HPDE6-E6E7 (cell line): ENCODE measurements at regions not wholly inside any gene's neighbourhood (a gene's known extent, or its start where the extent isn't known, plus 50 kb on each side); places are given as distances from the start of the nearest gene placed in this dataset.

Source experiments
- DNase-seq: peaks from one replicate; pipeline ENCODE4 v3.0.0; 2011; ENCODE audit warnings: missing footprints; ENCODE audit errors: extremely low spot score

DNA sequence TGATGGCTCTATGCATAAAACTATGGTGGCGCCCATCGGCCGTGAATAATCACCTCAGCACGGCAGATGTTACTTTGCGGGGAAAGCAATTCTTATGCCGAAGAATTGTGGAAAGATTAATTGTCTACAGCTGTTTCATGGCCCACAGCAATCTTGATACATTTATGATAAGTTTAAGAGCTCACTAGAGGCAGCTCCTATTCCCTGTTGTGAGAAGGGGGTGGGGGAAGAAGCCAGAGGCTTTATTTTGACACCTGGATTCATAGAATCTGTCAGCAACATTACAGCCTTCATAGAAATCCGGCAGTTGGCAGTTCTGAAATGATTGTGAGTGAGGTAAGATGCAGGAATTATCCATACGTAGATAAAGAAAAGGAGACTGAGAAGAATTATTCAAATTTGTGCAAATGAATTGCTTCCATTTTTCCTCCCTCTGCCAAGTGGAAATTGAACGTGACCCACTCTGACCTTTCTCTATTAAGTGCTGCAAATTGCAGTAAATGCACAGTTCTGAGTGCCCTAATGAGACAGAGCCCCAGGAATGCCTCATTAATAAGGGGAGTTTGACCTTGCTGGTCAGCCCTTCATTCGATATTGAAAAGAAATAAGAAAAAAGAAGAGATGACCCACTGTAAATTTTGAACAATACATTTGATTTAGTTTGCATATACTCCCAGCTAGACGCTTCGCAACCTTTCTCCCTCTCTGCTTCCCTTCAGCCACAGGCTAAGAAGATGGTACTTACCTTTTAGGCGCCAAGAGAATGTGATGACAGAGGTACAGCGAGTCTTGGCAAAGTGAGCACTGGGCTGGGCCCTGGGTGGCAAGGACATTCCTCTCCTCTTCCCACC lies 188.8 kb downstream of the GPAT3 start:
- DNase-seq = no peak

DNA sequence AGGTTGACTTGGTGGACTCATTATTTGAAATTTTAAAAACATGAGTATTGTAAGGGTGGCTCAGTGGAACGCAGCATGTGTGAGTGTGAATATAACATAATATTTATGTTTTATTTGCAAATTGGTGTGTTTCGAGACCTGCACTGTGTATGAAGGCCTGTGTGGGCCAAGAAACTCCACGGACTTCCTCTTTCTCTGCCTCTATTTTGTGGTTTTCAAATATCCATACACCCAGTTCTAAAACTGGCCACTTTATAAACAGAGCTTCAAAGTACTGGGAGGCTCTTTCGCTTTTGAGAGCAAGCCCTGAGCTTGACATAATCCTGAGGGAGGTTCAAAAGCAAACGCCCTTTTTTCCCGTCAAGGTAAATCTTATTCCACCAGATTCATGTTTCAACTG lies 187.7 kb downstream of the GPAT3 start:
- DNase-seq = no peak

DNA sequence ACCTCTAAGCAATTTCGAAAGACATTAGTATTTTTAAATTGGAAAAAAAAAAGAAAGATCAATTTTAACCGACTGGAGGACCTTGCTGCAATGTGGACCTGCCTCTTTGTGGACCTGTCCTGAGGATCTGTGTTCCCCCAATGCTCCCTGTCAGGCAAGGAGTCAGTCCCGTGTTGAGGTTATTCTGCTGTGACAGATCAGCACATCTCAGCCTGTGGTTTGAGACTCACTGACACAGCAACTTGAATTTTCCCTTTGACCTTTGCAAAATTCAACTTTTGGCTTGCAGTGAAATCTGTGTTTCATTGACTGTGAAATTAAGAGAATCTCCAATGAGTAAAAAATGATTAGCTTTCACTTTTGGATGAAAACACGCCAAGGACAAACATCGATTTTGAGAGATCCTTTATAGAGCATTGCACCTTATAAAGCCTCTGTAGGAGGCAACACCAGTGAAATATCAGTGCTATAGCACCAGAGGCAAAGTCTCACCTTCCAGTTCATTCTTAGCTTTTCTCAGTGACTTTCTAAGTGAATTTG lies 186.9 kb downstream of the GPAT3 start:
- DNase-seq = no peak

DNA sequence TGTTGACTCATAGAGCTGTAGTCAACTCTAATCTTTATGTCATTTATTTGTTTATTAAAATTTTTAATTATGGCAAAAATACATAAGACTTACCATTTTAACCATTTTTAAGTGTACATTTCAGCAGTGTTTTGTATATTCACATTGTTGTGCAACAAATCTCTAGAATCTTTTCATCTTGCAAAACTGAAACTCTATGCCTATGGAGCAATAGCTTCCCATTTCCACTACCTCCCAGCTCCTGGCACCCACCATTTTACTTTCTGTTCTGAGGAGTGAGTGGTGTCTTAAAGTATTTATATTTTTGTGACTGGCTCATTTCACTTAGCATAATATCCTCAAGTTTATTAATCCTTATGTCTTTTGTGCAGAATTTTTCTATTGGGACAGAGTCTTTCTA lies 181.0 kb downstream of the GPAT3 start:
- no peak for DNase-seq

DNA sequence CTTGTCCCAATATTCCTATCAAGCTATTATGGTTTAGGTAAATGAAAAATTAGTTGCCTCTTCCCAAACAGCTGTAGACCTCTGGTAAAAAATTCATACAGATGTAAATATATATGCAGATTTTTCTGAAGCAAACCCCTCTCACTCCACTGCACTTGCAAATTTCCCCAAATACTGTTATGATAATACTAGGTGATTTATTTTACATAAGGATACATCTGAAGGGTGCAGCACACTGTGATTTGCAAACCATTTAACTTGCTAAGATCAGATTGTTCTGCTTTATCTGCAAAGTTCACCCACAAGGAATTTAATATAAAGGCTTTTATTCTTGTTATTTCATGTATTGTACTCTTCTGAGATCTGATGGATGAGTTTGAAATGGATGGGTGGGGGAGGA lies 177.0 kb downstream of the GPAT3 start:
- no peak for DNase-seq

DNA sequence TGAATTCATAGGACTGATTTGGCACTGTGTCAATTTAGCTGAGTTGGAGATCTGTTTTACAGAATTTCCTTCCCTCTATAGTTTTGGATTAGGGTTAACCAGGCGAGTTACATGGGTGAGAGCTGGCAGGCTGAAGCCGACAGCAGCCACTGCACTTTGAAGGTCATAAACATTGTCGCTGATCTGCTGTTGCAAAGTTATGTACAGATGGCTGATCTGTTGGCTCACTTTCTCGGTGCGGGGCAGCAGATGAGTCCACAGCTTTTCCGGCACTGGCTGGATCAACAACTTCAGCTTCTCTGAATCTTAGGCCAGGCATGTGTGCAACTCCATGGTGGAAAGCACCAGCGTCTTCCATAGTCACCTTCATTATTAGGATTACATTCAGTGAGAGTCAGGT lies 173.7 kb downstream of the GPAT3 start:
- no peak for DNase-seq

DNA sequence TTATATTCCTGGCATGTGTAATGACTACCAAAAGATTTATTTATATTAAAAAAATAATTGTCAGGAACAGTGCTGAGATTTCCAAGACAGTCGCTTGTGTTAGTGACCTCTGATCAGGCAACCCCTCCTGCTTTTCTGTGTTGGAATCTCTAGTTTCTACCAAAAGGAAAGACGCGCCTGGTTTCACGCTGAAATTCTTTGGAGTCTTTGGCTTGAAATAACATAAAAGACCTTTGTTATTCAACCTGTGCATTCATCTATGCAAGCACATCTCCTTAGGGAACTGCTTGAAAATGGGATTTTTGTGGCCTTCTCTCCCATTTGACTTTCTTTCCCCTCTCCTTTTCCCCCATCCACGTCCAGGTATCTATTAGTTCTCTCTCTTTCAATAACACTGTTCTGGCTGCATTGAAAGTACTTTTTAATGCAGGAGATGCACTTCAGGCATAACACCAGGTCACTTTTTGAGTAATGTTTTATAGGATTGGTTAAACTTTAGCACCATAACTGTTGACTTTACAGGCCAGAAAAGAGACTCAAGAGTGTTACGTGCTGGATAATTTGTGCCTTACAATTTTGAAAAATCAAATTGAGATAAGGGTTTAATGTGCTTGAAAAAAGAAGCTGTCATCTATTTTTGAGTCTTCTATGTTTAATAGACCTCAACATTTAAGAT lies 172.7 kb downstream of the GPAT3 start:
- no peak for DNase-seq

DNA sequence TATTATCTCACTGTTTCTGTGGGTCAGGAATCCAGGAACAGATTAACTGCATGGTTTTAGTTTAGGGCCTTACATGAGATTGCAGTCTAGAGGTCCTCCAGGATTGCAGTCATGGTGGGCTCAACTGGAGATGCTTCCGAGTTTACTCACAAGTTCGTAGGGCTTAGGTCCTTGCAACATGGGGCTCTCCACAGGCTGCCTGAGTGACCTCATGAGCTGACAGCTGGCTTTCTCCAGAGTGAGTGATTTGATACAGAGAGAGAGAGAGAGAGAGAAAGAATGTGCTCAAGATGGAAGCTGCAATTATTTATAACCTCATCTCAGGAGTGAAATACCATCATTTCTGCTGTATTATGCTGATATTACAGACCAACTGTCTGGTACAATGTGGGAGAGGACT lies 168.9 kb downstream of the GPAT3 start:
- DNase-seq = no peak

DNA sequence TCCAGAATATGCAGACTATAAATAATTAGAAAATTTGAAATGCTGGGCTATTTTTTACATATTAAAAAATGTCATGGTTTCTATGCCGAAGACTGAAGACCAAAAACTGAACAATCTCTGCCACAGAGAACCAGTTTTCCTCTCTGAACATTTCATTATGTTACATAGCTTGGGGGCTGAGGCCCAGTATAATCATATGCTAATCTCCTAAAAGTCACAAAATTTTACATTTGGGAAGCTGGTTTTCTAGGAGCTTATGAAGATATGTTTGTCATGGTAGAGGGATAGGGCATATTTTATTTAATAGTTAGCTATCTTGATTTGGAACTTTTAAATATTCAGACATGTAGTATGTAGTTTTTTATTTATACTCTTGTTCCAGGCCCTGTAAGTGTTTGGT lies 167.8 kb downstream of the GPAT3 start:
- DNase-seq = no peak

DNA sequence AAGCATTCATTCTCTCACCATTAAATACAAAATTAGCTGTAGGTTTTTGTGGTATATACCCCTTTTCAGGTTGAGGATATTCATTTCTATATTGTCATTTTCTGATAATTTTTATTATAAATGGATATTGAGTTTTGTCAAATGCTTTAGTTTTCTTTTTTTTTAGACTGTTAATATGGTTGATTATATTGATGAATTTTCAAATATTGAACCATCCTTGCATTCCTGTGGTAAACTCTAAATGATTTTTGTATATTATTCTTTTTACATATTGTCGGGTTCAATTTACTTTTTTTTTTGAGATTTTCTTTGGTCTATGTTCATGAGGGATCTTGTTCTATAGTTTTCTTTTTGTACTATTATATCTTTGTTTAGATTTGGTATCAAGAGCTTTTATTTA lies 165.1 kb downstream of the GPAT3 start:
- DNase-seq = no peak

DNA sequence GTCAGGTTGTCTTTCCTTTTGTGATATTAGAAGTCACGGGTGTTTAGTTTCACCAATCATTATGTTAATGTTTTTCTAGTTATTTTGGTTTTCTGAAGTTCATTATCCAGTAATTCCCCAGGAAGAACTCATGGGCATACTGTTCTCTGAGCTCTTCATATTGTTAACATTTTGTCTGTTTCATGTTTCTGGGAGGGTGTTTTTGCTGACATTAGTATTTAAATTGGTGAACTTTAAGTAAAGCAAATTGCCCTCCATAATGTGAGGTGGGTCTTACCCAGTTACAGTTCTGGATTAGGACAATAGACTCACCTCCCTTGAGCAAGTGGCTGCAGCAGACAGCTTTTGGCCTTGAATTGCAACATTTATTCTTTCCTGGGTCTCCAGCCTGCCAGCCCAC lies 163.4 kb downstream of the GPAT3 start:
- no peak for DNase-seq

DNA sequence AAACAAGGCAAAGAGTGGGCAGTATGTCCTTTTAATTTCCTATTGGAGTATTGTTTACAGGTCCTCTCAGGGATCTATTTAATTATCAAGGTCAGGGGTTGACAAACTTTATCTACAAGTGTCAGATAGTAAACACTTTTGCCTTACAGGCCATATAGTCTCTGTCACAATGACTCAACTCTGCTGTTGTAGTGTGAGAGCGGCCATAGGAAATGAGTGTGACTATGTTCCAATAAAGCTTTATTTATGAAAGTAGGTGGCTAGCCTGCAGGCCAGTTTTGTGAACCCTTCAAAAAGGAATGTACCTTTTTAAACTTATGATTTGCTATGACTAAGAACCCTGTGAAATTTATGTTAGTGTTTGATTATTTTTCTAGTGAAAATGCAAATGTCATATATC lies 156.1 kb downstream of the GPAT3 start:
- no peak for DNase-seq

DNA sequence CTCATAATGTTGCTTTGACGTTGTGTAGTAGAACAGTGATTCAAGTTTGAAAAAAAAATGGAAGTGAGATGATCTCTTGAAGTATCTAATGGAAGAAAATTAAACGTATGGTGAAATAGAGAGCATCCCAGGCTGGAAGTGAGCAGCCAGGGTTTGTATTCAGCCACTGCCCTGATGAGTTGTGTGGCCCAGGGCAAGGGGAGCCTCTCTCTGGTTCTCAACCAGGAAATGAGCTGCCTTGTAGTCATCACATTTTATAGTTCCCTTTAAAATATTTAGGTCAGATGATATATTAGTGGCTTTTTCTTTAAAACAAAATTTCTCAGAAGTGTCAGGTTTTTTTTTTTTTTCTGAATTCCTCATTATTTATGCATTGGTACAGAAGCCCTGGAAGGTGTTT lies 150.3 kb downstream of the GPAT3 start:
- DNase-seq = peak; percentile 33

DNA sequence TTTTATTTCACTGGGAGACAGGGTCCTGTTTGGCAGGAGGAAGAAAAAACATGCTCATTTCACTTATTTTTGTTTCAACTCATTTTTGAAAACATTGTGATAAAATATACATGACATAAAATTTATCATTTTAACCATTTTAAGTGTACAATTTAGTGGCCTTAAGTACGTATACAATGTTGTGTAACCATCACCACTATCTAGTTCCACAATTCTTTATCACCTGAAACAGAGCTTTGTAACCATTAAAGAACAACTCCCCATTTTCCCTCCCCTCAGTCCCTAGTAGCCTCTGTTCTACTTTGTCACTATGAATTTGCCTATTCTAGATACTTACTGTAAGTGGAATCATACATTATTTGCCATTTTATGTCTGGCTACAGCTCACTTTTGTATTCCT lies 143.8 kb downstream of the GPAT3 start:
- no peak for DNase-seq

DNA sequence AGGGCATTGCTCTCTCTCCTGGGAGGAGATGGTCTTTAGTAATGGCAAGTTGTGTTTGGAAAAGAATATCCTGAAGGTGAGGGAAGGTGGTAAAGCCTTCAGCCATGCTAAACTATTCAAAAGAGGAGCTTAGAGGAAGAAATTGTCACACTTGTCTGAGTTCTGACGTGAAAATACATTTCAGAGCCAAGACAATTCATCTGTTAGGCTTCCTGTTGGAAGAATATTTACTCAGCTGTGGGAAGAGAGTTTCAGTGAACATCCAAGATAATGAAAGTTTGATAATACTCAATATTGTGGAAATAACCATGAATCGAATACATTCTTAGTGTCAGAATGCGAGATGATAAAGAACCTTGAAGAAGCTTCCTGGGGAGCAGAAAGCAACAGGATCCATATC lies 143.3 kb downstream of the GPAT3 start:
- DNase-seq = no peak

DNA sequence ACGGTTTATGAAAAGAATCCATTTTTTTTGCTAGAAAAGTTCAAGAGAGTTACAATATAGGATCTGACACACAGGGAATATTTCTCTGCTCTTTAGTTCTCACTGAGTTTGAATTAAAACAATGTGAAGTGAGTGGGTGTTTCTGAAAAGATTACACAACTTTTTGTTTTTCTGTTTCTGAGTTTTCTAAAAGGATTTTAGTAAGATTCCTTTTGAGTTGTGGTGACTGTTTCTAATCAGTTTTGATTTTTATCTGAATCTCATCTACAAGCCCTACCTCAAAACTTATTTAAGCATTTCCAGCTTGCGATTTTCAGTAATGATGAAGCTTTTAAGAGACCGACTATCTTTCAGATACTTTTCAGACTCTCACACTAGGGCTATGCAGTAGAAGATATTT lies 141.7 kb downstream of the GPAT3 start:
- no peak for DNase-seq

DNA sequence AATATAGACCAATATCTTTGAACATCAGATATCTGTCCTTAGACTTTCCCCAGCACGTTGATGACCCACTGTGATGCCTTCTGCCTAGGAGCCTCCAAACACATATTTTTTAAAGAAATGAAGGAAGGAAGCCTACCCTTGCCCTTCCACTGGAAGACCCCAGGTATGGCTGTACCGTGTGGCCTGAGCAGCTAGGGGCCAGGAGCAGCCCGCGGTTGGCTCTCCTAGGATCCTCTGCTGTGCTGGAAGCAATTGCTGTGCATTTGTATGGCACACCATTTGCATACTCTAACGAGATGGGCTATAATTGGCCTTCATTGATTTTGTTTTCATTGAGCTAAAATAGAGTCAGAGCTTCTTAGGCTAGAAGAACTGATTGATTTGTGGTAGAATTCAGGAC lies 128.8 kb downstream of the GPAT3 start:
- DNase-seq = no peak

DNA sequence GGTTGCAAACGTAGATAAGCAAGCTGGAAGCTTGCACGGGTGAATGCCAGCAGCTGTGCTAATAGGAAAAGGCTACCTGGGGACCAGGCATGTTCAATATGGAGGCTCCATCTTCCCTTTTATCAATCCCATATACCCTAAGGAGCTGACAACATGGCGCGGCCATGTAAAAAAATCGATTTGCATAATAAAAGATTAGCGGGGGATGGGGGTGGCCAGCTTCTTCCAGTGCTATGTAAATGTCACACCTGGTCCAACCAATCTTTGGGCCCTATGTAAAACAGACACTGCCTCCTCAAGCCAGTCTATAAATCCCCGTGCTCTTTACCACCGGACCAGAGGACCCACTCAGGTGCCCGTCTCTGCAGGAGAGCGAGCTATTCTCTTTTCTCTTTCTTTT lies 128.2 kb downstream of the GPAT3 start:
- no peak for DNase-seq

DNA sequence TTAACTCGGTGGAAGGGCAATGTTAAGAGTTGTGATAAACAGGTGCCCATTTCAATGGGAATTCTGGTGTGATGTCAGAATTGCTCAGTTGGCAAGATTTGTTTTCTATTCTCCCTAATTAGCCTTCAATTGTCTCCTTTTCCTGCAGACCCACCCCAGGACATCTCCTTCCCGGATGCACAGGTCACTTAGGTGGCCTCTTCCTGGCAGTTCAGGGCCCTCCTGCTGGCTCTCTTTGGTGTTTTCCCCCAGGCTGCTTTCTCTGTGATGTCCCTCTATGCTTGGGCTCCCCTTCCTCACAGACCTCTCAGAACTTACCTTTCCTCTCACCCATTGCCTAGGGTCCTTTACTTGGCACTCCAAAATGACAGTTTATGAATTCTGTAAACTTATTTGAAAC lies 126.3 kb downstream of the GPAT3 start:
- no peak for DNase-seq

DNA sequence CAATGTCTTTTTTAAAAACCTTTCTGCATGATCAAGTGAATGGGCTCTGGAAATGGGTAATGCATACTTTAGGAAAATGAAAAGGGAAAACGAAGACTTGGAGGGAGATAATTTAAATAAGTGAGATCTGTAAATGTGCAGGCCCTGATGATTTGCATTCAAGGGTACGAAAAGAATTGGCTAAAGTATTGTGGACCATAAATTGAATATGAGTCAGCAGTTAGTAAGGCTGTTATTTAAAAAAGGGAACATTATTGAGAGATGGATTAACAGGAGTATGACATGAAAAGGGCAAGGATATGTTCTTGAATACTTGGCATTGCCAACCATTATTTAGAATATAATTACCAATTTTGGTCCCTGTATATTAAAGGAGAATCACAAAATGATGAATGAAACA lies 125.5 kb downstream of the GPAT3 start:
- no peak for DNase-seq

DNA sequence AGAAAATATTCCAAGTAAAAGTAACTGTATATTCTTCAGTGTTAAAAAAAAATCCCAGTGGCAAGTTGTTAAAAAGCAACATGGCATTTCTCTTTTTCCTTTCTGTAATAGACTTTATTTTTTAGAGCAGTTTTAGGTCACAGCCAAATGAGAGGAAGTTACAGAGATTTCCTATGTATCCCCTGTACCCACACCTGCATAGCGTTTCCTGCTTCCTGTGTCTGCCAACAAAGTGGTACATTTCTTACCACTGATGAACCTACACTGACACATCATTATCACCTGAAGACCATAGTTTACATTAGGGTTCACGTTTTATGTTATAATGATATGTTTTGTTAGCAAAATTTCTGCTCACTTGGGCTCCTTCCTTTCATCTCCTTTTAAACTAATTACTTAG lies 124.7 kb downstream of the GPAT3 start:
- no peak for DNase-seq

DNA sequence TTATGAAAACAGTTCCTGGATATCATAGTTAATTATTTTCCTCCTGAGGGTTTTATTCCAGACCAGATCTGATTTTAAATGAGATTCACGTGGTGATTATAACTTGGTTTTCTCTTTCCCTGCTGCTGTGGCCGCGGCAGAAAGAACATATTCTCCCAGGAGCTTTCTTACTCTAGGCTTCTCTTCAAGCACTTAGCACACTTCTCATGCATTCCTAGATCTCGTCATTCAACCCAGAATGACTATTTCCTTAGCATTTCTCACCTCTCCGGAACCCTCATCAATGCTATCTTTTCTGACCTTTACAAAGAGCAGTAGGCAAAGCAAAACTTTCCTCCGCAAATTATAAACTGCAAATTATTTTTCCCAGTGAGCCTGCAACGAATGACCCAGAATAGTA lies 122.9 kb downstream of the GPAT3 start:
- no peak for DNase-seq

DNA sequence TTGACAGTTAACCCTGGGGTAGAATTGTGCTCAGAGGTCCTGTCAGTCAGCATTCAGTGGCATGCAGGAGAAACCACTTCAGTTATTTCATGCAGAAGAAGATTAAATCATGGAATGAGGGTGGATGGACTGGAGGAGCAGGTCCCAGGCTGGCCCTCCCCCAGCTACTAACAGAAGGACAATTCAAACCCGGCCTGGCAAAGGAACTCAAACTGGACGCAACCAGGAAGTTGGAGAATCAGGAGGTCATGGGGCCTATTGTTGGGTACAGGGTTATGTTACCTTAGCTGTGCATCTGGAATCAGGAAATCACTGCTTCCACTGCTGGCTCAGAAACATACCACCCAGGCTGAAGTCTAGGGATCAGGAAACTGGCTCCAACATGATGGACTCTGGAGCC lies 121.4 kb downstream of the GPAT3 start:
- peak; percentile 2 for DNase-seq
